ENCODE measurements at regions not wholly inside any gene's neighbourhood (a gene's known extent, or its start where the extent isn't known, plus 50 kb on each side); places are given as distances from the start of the nearest gene placed in this dataset.
"Not testable (repeated sequence)": the region's sequence is repeated elsewhere in the genome, so short reads cannot be mapped to it uniquely, and the experiment has no call there.

DNA sequence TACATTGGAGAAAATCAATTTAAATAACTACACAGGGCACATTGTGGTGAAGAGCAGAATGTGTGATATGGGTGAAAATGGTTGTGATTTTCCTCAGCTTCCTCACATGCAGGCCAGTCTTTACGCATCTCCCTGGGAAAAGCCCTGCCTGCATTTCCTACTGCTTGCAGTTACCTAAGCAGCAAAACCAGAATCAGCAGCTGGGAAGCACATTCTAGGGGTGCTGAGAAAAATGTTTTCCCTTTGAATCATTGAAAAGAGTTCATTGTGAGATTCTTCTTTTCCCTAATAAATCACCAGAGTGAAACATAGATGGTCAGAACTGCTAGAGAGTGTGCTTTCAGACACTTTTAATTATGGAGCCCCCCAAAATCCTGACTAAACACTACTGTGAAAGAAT lies 656.0 kb downstream of the TDRD15 start:
- H3K4me3 ChIP-seq (ENCODE audit: low read length), result no peak overlapping the region
- DNase-seq (ENCODE audit: low read depth), result no peak
- TF ChIP-seq, protein P1, sequence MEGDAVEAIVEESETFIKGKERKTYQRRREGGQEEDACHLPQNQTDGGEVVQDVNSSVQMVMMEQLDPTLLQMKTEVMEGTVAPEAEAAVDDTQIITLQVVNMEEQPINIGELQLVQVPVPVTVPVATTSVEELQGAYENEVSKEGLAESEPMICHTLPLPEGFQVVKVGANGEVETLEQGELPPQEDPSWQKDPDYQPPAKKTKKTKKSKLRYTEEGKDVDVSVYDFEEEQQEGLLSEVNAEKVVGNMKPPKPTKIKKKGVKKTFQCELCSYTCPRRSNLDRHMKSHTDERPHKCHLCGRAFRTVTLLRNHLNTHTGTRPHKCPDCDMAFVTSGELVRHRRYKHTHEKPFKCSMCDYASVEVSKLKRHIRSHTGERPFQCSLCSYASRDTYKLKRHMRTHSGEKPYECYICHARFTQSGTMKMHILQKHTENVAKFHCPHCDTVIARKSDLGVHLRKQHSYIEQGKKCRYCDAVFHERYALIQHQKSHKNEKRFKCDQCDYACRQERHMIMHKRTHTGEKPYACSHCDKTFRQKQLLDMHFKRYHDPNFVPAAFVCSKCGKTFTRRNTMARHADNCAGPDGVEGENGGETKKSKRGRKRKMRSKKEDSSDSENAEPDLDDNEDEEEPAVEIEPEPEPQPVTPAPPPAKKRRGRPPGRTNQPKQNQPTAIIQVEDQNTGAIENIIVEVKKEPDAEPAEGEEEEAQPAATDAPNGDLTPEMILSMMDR (conservative IDR thresholded peaks at IDR 0.05; ENCODE audit: low read depth, low read length), result no peak

DNA sequence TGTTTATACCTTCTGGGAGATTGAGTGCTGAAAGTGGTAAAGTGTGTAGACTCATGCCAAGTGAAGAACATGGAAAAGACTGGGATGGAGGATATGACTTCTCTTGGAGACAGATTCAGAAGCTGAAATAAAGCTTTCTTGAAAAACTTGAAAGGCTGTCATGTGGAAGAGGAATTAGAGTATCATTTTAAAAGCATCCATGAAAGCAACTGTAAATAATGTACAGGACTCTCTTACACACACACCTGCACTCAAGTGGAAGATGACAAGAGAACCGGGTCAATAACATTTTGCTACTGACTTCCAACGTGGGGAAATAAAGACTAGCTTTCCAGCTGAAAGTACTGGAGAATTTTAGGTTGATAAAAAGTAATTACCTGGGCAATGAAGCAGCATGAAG lies 658.2 kb downstream of the TDRD15 start:
- no peak overlapping the region for H3K4me3 ChIP-seq (ENCODE audit: low read length)
- DNase-seq (ENCODE audit: low read depth), result no peak
- TF ChIP-seq, protein P1 (conservative IDR thresholded peaks at IDR 0.05; ENCODE audit: low read depth, low read length), result no peak

DNA sequence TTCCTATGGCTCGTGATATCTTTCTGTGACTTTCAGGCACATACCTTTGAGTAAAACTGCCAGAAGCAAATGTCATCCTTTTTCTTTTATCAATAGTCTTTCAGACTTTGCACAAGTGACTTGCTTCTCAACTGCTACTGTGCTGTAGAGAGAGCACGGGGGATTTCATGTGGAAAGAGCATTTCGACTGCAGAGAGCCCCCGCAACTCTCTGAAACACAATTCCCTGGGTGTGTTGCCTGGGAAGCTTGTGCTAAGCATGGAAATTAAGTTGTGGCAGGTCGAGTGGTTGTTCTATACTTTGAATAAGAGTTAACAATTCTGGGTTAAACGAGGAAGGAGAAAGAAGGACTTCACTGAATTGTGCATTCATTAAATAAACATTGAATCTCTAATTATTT lies 659.1 kb downstream of the TDRD15 start:
- TF ChIP-seq, protein P1 (conservative IDR thresholded peaks at IDR 0.05; ENCODE audit: low read depth, low read length), result no peak
- no peak overlapping the region for H3K4me3 ChIP-seq (ENCODE audit: low read length)
- no peak for DNase-seq (ENCODE audit: low read depth)

DNA sequence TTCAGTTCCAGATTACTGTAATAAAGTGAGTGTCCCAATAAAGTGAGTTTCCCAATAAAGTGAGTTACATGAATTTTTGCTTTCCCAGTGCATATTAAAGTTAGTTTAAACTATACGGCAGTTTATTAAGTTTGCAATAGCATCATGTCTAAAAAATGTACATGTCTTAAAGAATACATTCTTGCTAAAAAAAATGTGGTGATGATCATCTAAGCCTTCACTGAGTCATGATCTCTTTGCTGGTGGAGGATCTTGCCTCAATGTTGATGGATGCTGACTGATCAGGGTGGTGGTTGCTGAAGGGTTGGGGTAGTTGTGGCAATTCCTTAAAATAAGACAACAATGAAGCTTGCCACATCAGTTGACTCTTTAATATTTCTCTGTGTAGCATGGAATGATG lies 664.2 kb downstream of the TDRD15 start:
- no peak overlapping the region for H3K4me3 ChIP-seq (ENCODE audit: low read length)
- DNase-seq (ENCODE audit: low read depth), result no peak
- TF ChIP-seq, protein P1 (conservative IDR thresholded peaks at IDR 0.05; ENCODE audit: low read depth, low read length), result no peak

DNA sequence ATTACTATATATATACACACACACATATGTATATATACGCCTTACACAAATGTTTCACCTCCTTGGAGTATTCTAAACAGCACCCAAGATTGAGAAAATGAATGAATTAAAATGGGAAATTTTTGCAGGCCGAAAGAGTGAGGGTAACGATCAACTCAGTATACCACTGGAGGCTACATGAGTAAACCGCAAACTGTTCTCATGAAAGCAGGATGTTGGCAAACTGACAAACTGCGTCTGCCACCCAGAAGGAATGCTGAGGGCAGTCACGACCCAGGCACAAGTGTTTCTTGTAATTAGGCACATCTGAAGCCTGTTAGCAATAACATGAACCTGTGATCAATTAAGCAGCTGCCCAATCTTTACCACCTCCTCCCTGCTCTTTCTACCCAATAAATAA lies 666.5 kb downstream of the TDRD15 start:
- not testable (repeated sequence) for DNase-seq (ENCODE audit: low read depth); H3K4me3 ChIP-seq (ENCODE audit: low read length)

DNA sequence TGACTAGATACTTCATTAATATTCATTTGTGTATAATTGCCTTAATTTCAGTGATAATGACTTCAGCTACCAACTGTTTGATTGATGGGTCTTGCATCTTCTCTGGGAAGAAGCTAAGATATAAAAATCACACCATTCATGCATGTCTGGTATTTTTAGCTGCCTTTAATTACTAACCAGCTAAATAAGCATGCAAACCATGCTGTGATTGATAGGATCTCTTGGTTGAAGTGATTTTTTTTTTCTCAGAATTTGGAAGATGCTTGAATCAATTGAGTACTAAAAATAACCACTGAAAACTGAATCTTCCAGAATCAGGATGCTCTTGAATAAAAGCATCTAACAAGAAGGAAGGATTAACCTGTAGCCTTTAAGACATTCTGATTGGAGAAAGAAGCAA lies 668.8 kb downstream of the TDRD15 start:
- TF ChIP-seq, protein P1 (conservative IDR thresholded peaks at IDR 0.05; ENCODE audit: low read depth, low read length), result no peak
- DNase-seq (ENCODE audit: low read depth), result no peak
- H3K4me3 ChIP-seq (ENCODE audit: low read length), result no peak overlapping the region

DNA sequence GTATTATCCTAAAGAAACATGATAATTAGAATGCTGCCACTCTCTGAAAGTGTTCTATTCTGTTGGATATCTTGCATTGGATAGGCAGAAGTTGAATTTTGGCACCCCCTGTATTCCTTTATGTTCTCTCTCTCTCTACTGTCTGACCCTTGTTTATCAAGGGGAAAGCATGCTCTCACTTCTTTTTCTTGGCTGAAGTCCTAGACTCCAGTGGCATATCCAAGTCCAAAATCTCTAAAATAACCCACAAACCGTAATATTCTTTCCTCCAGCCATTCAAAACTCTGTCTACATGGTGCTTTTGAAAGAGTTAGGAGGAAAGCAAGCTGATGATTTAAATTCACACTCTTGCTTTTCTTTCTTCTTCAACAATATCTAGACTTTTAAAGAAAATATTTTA lies 669.7 kb downstream of the TDRD15 start:
- no peak overlapping the region for H3K4me3 ChIP-seq (ENCODE audit: low read length)
- no peak for DNase-seq (ENCODE audit: low read depth)
- TF ChIP-seq, protein P1 (conservative IDR thresholded peaks at IDR 0.05; ENCODE audit: low read depth, low read length), result no peak

DNA sequence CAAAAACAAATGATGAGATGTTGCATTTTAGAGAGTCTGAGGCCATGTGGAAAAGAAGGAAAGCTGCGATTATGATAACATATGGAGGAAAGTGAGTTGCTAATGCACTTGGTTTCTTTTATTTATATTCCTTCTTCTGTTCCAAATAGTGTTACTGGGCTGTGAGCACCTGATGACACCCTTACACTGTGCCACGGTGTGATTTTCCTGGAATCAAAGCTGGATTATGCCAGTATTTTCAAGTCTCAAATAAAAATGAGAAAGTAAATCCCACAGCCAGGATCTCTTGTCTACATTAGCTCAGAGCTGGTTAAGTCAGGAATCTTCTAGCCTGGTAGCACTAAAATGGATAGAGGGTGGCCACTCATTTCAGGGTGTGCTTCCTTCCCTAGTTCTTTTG lies 670.8 kb downstream of the TDRD15 start:
- H3K4me3 ChIP-seq (ENCODE audit: low read length), result no peak overlapping the region

More for the DNA sequence above, 670.8 kb downstream of the TDRD15 start:
- no peak for DNase-seq (ENCODE audit: low read depth)
- TF ChIP-seq, protein P1 (conservative IDR thresholded peaks at IDR 0.05; ENCODE audit: low read depth, low read length), result no peak

Data from retinal pigment epithelial cell (primary cell).